Motor neuron (in vitro differentiated cells): ENCODE measurements at regions not wholly inside any gene's neighbourhood (a gene's known extent, or its start where the extent isn't known, plus 50 kb on each side); places are given as distances from the start of the nearest gene placed in this dataset.

Experiments used
- ATAC-seq, 8 experiments: fragments of 200-7000 bp; cut with Tn5 transposase; replicated peaks in 6 of 8; 2 replicates each; pipeline ENCODE4 v1.8.0; 2021; ENCODE audit warnings: mild to moderate bottlenecking in 8 of 8, moderate library complexity in 8 of 8
- H3K27ac ChIP-seq, 2 donors: fragments of 250-450 bp; sonication (Bioruptor Pico); 2 replicates each; pipeline ENCODE4 v1.9.0; 2021; ENCODE audit warnings: antibody characterized with exemption in 2 of 2, mild to moderate bottlenecking in 2 of 2, moderate library complexity in 1 of 2
- H3K4me1 ChIP-seq, 2 donors: fragments of 250-450 bp; sonication (Bioruptor Pico); replicated peaks in 1 of 2; 2 replicates each; pipeline ENCODE4 v1.6.1; 2021; ENCODE audit warnings: antibody characterized with exemption in 2 of 2, mild to moderate bottlenecking in 2 of 2, moderate library complexity in 1 of 2
- H3K4me3 ChIP-seq, 5 donors: fragments of 250-450 bp; sonication (Bioruptor Pico); 2 replicates each; pipeline ENCODE4 v1.9.0; 2021; ENCODE audit warnings: antibody characterized with exemption in 5 of 5, mild to moderate bottlenecking in 5 of 5, moderate library complexity in 4 of 5
- WGBS, 10 experiments: fragments of 450-650 bp; shearing (Covaris generic); methylation state at CpG; one replicate each; pipeline ENCODE4 v1.0.0; 2022; 5-methylcytosine and 5-hydroxymethylcytosine counted together
- in situ Hi-C, 9 experiments: fragments of 400-800 bp; cut with MboI; loops; one replicate each; pipeline ENCODE4 v1.15.0; 2021; ENCODE audit warnings: low sequenced_read_pairs in 9 of 9, low pct_unique_long_range_greater_than_20kb in 2 of 9; ENCODE audit not compliant: unreplicated experiment in 9 of 9

- no peak for ATAC-seq
- no peak overlapping the region for H3K4me3 ChIP-seq
- peaks cover under 1 to 19% of the 10 kb centered on the region in 2 donors for H3K4me1 ChIP-seq
- no peak overlapping the region for H3K27ac ChIP-seq
- in situ Hi-C loops: no loop called here
These were observed 50.8 kb upstream of the KCNJ6 start for GRCh38 chr21:37967036-37967435.

GRCh38 chr21:37968744-37969143, 52.5 kb upstream of the KCNJ6 start:
- ATAC-seq: peak in 5 of 8 experiments; percentile 64 to 95 (median 78)
- in situ Hi-C loops: no loop called here
- H3K4me3 ChIP-seq: no peak overlapping the region
- H3K4me1 ChIP-seq: peaks cover 3 to 24% of the 10 kb centered on the region in 2 donors
- WGBS, 10 experiments: 60 to 100% (median 83%) methylated on average over 1 to 3 of the region's 3 CpGs; no CpG with 5 or more reads in 5 of the 10 experiments
- no peak overlapping the region for H3K27ac ChIP-seq

- in situ Hi-C loops: no loop called here
- 0 to 82% (median 68%) methylated on average over 1 to 4 of the region's 4 CpGs; no CpG with 5 or more reads in 1 of the 10 experiments for WGBS, 10 experiments
- ATAC-seq: no peak
- Histone ChIP-seq H3K4me3 (no peak overlapping the region), H3K4me1 (peaks cover 3 to 24% of the 10 kb centered on the region in 2 donors), H3K27ac (no peak overlapping the region)
These were observed 54.3 kb upstream of the KCNJ6 start for GRCh38 chr21:37970548-37970947.

GRCh38 chr21:37971390-37971950, 55.2 kb upstream of the KCNJ6 start:
- H3K27ac ChIP-seq: peak overlapping the region in 1 of 2 donors; percentile 53
- 9 to 83% (median 45%) methylated on average over 1 to 6 of the region's 6 CpGs; no CpG with 5 or more reads in 2 of the 10 experiments for WGBS, 10 experiments
- H3K4me1 ChIP-seq: peaks cover 3 to 24% of the 10 kb centered on the region in 2 donors
- in situ Hi-C loops: no loop called here
- no peak overlapping the region for H3K4me3 ChIP-seq
- ATAC-seq: peak in 3 of 8 experiments; percentile 29 to 70 (median 48)

- Histone ChIP-seq H3K27ac (no peak overlapping the region), H3K4me3 (no peak overlapping the region), H3K4me1 (peaks cover 3 to 24% of the 10 kb centered on the region in 2 donors)
- 0 to 100% (median 90%) methylated on average over 1 to 6 of the region's 6 CpGs; no CpG with 5 or more reads in 3 of the 10 experiments for WGBS, 10 experiments
- in situ Hi-C loops: no loop called here
- no peak for ATAC-seq
These were observed 57.8 kb upstream of the KCNJ6 start for GRCh38 chr21:37974081-37974480.

GRCh38 chr21:37982496-37983318, 66.5 kb upstream of the KCNJ6 start:
- 40 to 100% (median 71%) methylated on average over 1 to 2 of the region's 2 CpGs; no CpG with 5 or more reads in 2 of the 10 experiments for WGBS, 10 experiments
- Histone ChIP-seq H3K27ac (no peak overlapping the region), H3K4me1 (no peaks in the 10 kb centered on the region), H3K4me3 (no peak overlapping the region)
- ATAC-seq: no peak
- in situ Hi-C loops: no loop called here

- in situ Hi-C loops: no loop called here
- Histone ChIP-seq H3K27ac (no peak overlapping the region), H3K4me3 (no peak overlapping the region), H3K4me1 (no peaks in the 10 kb centered on the region)
- ATAC-seq: no peak
- 7 to 62% (median 28%) methylated on average over 1 to 5 of the region's 5 CpGs for WGBS, 10 experiments
These were observed 67.3 kb upstream of the KCNJ6 start for GRCh38 chr21:37983336-37984095.

- in situ Hi-C loops: no loop called here
- no peaks in the 10 kb centered on the region for H3K4me1 ChIP-seq
- no peak for ATAC-seq
- no peak overlapping the region for H3K27ac ChIP-seq
- no peak overlapping the region for H3K4me3 ChIP-seq
- WGBS, 10 experiments: 7 to 100% (median 67%) methylated on average over 1 to 2 of the region's 2 CpGs; no CpG with 5 or more reads in 3 of the 10 experiments
These were observed 68.2 kb upstream of the KCNJ6 start for GRCh38 chr21:37984416-37984815.

- Histone ChIP-seq H3K27ac (no peak overlapping the region), H3K4me1 (no peaks in the 10 kb centered on the region), H3K4me3 (no peak overlapping the region)
- in situ Hi-C loops: no loop called here
- ATAC-seq: no peak
- WGBS, 10 experiments: 0 to 80% (median 78%) methylated on average over 1 to 3 of the region's 3 CpGs; no CpG with 5 or more reads in 3 of the 10 experiments
These were observed 69.7 kb upstream of the KCNJ6 start for GRCh38 chr21:37986000-37986399.

GRCh38 chr21:37986751-37987399, 70.6 kb upstream of the KCNJ6 start:
- 0 to 92% (median 62%) methylated on average over 2 to 5 of the region's 5 CpGs; no CpG with 5 or more reads in 2 of the 10 experiments for WGBS, 10 experiments
- in situ Hi-C loops: no loop called here

GRCh38 chr21:37987668-37988067, 71.4 kb upstream of the KCNJ6 start:
- WGBS, 10 experiments: 0 to 100% (median 70%) methylated on average over 1 to 5 of the region's 5 CpGs; no CpG with 5 or more reads in 4 of the 10 experiments
- ATAC-seq: no peak
- in situ Hi-C loops: no loop called here
- Histone ChIP-seq H3K4me1 (no peaks in the 10 kb centered on the region), H3K4me3 (no peak overlapping the region), H3K27ac (no peak overlapping the region)

More at GRCh38 chr21:37986751-37987399, 70.6 kb upstream of the KCNJ6 start:
- ATAC-seq: peak in 1 of 8 experiments; percentile 62
- H3K27ac ChIP-seq: no peak overlapping the region
- H3K4me3 ChIP-seq: no peak overlapping the region
- no peaks in the 10 kb centered on the region for H3K4me1 ChIP-seq

GRCh38 chr21:37993071-37993470, 76.8 kb upstream of the KCNJ6 start:
- Histone ChIP-seq H3K4me3 (no peak overlapping the region), H3K27ac (no peak overlapping the region), H3K4me1 (no peaks in the 10 kb centered on the region)
- 20 to 71% (median 44%) methylated on average over 1 of the region's 1 CpG; no CpG with 5 or more reads in 2 of the 10 experiments for WGBS, 10 experiments
- in situ Hi-C loops: no loop called here
- no peak for ATAC-seq
